Gastroesophageal sphincter (tissue), 4 donors: ENCODE measurements at regions not wholly inside any gene's neighbourhood (a gene's known extent, or its start where the extent isn't known, plus 50 kb on each side); places are given as distances from the start of the nearest gene placed in this dataset.

Experiments used
- ATAC-seq: fragments of 150-250 bp; one replicate; pipeline ENCODE4 v1.9.1; 2016; ENCODE audit warnings: mild to moderate bottlenecking, moderate library complexity
- H3K27ac ChIP-seq, 4 donors: fragments of 200-600 bp; sonication (generic) in 3 of 4; 1 replicate in 3 of 4; 2 replicates in 1 of 4; pipeline ENCODE4 v1.5.1; 2016 to 2019
- H3K27me3 ChIP-seq: fragments of 200-600 bp; sonication (generic); one replicate; pipeline ENCODE4 v1.5.1; 2019
- H3K36me3 ChIP-seq, 2 donors: fragments of 200-600 bp; sonication (generic); one replicate each; pipeline ENCODE4 v1.5.1; 2019; ENCODE audit warnings: control low read depth in 1 of 2
- H3K4me1 ChIP-seq, 3 donors: fragments of 200-600 bp; sonication (generic); 1 replicate in 2 of 3; 2 replicates in 1 of 3; pipeline ENCODE4 v1.5.1; 2016 to 2019; ENCODE audit warnings: control low read depth in 2 of 3
- H3K4me3 ChIP-seq, 2 donors: fragments of 200-600 bp; sonication (generic); one replicate each; pipeline ENCODE4 v1.5.1; 2019; ENCODE audit warnings: mild to moderate bottlenecking in 1 of 2, moderate library complexity in 1 of 2
- H3K9me3 ChIP-seq, 3 donors: fragments of 200-600 bp; sonication (generic); one replicate each; pipeline ENCODE4 v1.5.1; 2017 to 2019; ENCODE audit warnings: control low read depth in 2 of 3
- CTCF ChIP-seq, 4 experiments: fragments of 200-600 bp in 2 of 4; fragments of 450-650 bp in 2 of 4; sonication (generic) in 1 of 4; IDR thresholded peaks; one replicate each; pipeline ENCODE4 v1.5.1; 2017 to 2019; ENCODE audit warnings: antibody characterized with exemption in 4 of 4, mild to moderate bottlenecking in 2 of 4, moderate library complexity in 2 of 4
- EP300 ChIP-seq: sonication (generic); formaldehyde crosslinking; IDR thresholded peaks from one replicate; pipeline ENCODE4 v1.6.1; 2017; ENCODE audit warnings: antibody characterized with exemption, mild to moderate bottlenecking
- POLR2A ChIP-seq, 2 donors: fragments of 450-650 bp; IDR thresholded peaks; one replicate each; pipeline ENCODE4 v1.6.1; 2017; ENCODE audit warnings: antibody characterized with exemption in 2 of 2, mild to moderate bottlenecking in 2 of 2, moderate library complexity in 1 of 2
- POLR2AphosphoS5 ChIP-seq: sonication (generic); formaldehyde crosslinking; IDR thresholded peaks from one replicate; pipeline ENCODE4 v1.6.1; 2017; ENCODE audit warnings: antibody characterized with exemption
- WGBS, 2 donors: methylation state at CpG; one replicate each; pipeline ENCODE4 v1.1.5; 2018; ENCODE audit warnings: low coverage in 1 of 2; 5-methylcytosine and 5-hydroxymethylcytosine counted together

GRCh38 chr9:73006986-73007385, 54.1 kb upstream of the ALDH1A1 start:
- H3K4me1 ChIP-seq, result no peaks in the 10 kb centered on the region
- ATAC-seq, result no peak
- 25 to 81% methylated on average over 1 to 2 of the region's 2 CpGs for WGBS, 2 donors
- no peak overlapping the region for H3K4me3 ChIP-seq
- no peak for TF ChIP-seq EP300
- no peak for TF ChIP-seq POLR2AphosphoS5
- no peak for TF ChIP-seq POLR2A (IDR thresholded peaks at IDR 0.05)
- TF ChIP-seq CTCF (IDR thresholded peaks at IDR 0.05), result no peak
- H3K27me3 ChIP-seq, result no peaks in the 10 kb centered on the region
- H3K9me3 ChIP-seq, result no peaks in the 10 kb centered on the region
- no peaks in the 10 kb centered on the region for H3K36me3 ChIP-seq
- H3K27ac ChIP-seq, result no peak overlapping the region
